HCT116 (cell line): ENCODE measurements at regions not wholly inside any gene's neighbourhood (a gene's known extent, or its start where the extent isn't known, plus 50 kb on each side); places are given as distances from the start of the nearest gene placed in this dataset.

Experiments used
- ATF3 ChIP-seq: IDR thresholded peaks from 2 replicates; pipeline ENCODE4 v1.6.1; 2012
- CTCF ChIP-seq, 3 experiments: fragments of 200-600 bp in 1 of 3; sonication (generic) in 1 of 3; IDR thresholded peaks in 2 of 3; conservative IDR thresholded peaks in 1 of 3; 2 replicates each; pipeline ENCODE4 v1.5.1; 2012 to 2017; ENCODE audit warnings: low read depth in 2 of 3, low read length in 2 of 3, antibody characterized with exemption in 1 of 3, borderline replicate concordance in 1 of 3, control low read depth in 1 of 3, mild to moderate bottlenecking in 1 of 3, mixed read lengths in 1 of 3, mixed run types in 1 of 3, moderate library complexity in 1 of 3; ENCODE audit not compliant: insufficient read depth in 1 of 3
- EZH2 ChIP-seq: fragments of 200-600 bp; sonication (generic); IDR thresholded peaks from 2 replicates; pipeline ENCODE4 v1.6.1; 2017; ENCODE audit warnings: antibody characterized with exemption, mixed run types
- EZH2phosphoT487 ChIP-seq: fragments of 200-600 bp; IDR thresholded peaks from 2 replicates; pipeline ENCODE4 v1.6.1; 2018; ENCODE audit warnings: antibody characterized with exemption, borderline replicate concordance
- JUND ChIP-seq: IDR thresholded peaks from 2 replicates; pipeline ENCODE4 v1.6.1; 2012
- MAX ChIP-seq: IDR thresholded peaks from 2 replicates; pipeline ENCODE4 v1.6.1; 2012
- POLR2AphosphoS5 ChIP-seq: IDR thresholded peaks from 2 replicates; pipeline ENCODE4 v1.6.1; 2011; ENCODE audit warnings: mild to moderate bottlenecking, low read depth, low read length, moderate library complexity
- RAD21 ChIP-seq: IDR thresholded peaks from 2 replicates; pipeline ENCODE4 v1.6.1; 2012; ENCODE audit warnings: low read depth, mild to moderate bottlenecking
- REST ChIP-seq: IDR thresholded peaks from 2 replicates; pipeline ENCODE4 v1.6.1; 2012; ENCODE audit warnings: low read depth
- SIN3A ChIP-seq: IDR thresholded peaks from 2 replicates; pipeline ENCODE4 v1.6.1; 2012; ENCODE audit warnings: low read depth
- ZNF274 ChIP-seq: fragments of 200-500 bp; sonication (Bioruptor generic); IDR thresholded peaks from 2 replicates; pipeline ENCODE4 v1.6.1; 2014; ENCODE audit warnings: mild to moderate bottlenecking, low read depth, low read length, inconsistent platforms

- TF ChIP-seq CTCF (IDR thresholded peaks at IDR 0.05 in 2 of 3, conservative IDR thresholded peaks at IDR 0.05 in 1 of 3; ENCODE audit: borderline replicate concordance in 1 of 3, insufficient read depth in 1 of 3, low read depth in 2 of 3, low read length in 2 of 3) (no peak), JUND (no peak), MAX (no peak), EZH2 (no peak), EZH2phosphoT487 (no peak), ZNF274 (no peak), REST (no peak), ATF3 (no peak), SIN3A (no peak), POLR2AphosphoS5 (no peak), RAD21 (no peak)
These were observed 209.0 kb downstream of the THBS2 start for GRCh38 chr6:169044381-169045230.
